H1 (cell line): ENCODE measurements at regions not wholly inside any gene's neighbourhood (a gene's known extent, or its start where the extent isn't known, plus 50 kb on each side); places are given as distances from the start of the nearest gene placed in this dataset.

Experiments used
- CTCF ChIA-PET: fragments of 300-600 bp; sonication (Branson Sonifier 250); formaldehyde crosslinking; loops from one replicate; lab custom pipeline; 2021; ENCODE audit not compliant: partially characterized antibody; lab: Charles Lee
- POLR2A ChIA-PET: fragments of 300-600 bp; sonication (Branson Sonifier 250); formaldehyde crosslinking; loops from one replicate; lab custom pipeline; 2021; ENCODE audit warnings: inconsistent platforms; ENCODE audit not compliant: partially characterized antibody; lab: Charles Lee
- DNase-seq, 2 experiments: peaks; one replicate each; pipeline versions ENCODE4 v3.0.0 to v3.0.0-alpha.2; 2010 to 2022; ENCODE audit warnings: low spot score in 2 of 2, low read depth in 1 of 2, mixed read lengths in 1 of 2
- FAIRE-seq: peaks from 2 replicates; lab custom pipeline; 2011; peaks lifted over from hg19 to GRCh38; lab: Jason Lieb, UNC
- H2AFZ ChIP-seq: 2 replicates; pipeline ENCODE4 v1.8.1; 2012; ENCODE audit warnings: low read length, inconsistent platforms
- H2AK5ac ChIP-seq: 2 replicates; pipeline ENCODE4 v1.6.1; 2013; ENCODE audit warnings: low read depth, low read length
- H2BK120ac ChIP-seq: replicated peaks from 2 replicates; pipeline ENCODE3; 2013; ENCODE audit warnings: low read depth, low read length, inconsistent platforms
- H2BK12ac ChIP-seq: 2 replicates; pipeline ENCODE4 v1.6.1; 2013; ENCODE audit warnings: low read depth, low read length
- H2BK15ac ChIP-seq: 2 replicates; pipeline ENCODE4 v1.6.1; 2013; ENCODE audit warnings: low read length
- H2BK20ac ChIP-seq: 2 replicates; pipeline ENCODE4 v1.6.1; 2013; ENCODE audit warnings: low read length
- H2BK5ac ChIP-seq: 2 replicates; pipeline ENCODE4 v1.6.1; 2013; ENCODE audit warnings: low read depth, low read length
- H3K14ac ChIP-seq: 2 replicates; pipeline ENCODE4 v1.6.1; 2013; ENCODE audit warnings: inconsistent platforms; ENCODE audit not compliant: insufficient read length
- H3K18ac ChIP-seq: 2 replicates; pipeline ENCODE4 v1.6.1; 2013; ENCODE audit warnings: low read length; ENCODE audit errors: extremely low read depth
- H3K23ac ChIP-seq: 2 replicates; pipeline ENCODE4 v1.6.1; 2013; ENCODE audit warnings: inconsistent platforms; ENCODE audit not compliant: insufficient read length
- H3K23me2 ChIP-seq: 2 replicates; pipeline ENCODE4 v1.6.1; 2013; ENCODE audit warnings: low read depth, low read length
- H3K27ac ChIP-seq: 2 replicates; pipeline ENCODE4 v1.6.1; 2011; ENCODE audit warnings: low read depth, low read length, inconsistent platforms
- H3K27me3 ChIP-seq, 4 experiments: replicated peaks in 1 of 4; 1 replicate in 1 of 4; 2 replicates in 3 of 4; pipeline versions ENCODE4 v1.6.1 to v1.8.1; 2011 to 2013; ENCODE audit warnings: low read length in 3 of 4, mild to moderate bottlenecking in 3 of 4, inconsistent platforms in 2 of 4, mixed read lengths in 2 of 4, moderate library complexity in 1 of 4; ENCODE audit not compliant: control insufficient read depth in 3 of 4, insufficient read depth in 3 of 4; ENCODE audit errors: extremely low read depth in 1 of 4
- H3K36me3 ChIP-seq, 4 experiments: 2 replicates each; pipeline versions ENCODE4 v1.6.1 to v1.8.1; 2011 to 2013; ENCODE audit warnings: mild to moderate bottlenecking in 4 of 4, low read length in 3 of 4, moderate library complexity in 2 of 4, control low read depth in 1 of 4, inconsistent platforms in 1 of 4; ENCODE audit not compliant: insufficient read depth in 4 of 4, control insufficient read depth in 2 of 4
- H3K4ac ChIP-seq: replicated peaks from 2 replicates; pipeline ENCODE3; 2013; ENCODE audit warnings: low read length, low read depth, mixed read lengths, inconsistent platforms; ENCODE audit not compliant: insufficient read length
- H3K4me1 ChIP-seq, 4 experiments: replicated peaks in 1 of 4; 1 replicate in 1 of 4; 2 replicates in 3 of 4; pipeline versions ENCODE4 v1.6.1 to v1.8.1; 2011 to 2013; ENCODE audit warnings: low read length in 3 of 4, inconsistent platforms in 2 of 4, mixed read lengths in 1 of 4; ENCODE audit not compliant: insufficient read depth in 4 of 4, control insufficient read depth in 3 of 4
- H3K4me2 ChIP-seq, 2 experiments: 2 replicates each; pipeline versions ENCODE4 v1.6.1 to v1.8.1; 2011 to 2013; ENCODE audit warnings: low read depth in 2 of 2, low read length in 2 of 2, control low read depth in 1 of 2, inconsistent platforms in 1 of 2, mild to moderate bottlenecking in 1 of 2; ENCODE audit not compliant: insufficient read depth in 1 of 2
- H3K4me3 ChIP-seq, 4 experiments: fragments of 200-600, 300-600 bp in 1 of 4; sonication (generic), shearing (Covaris generic), sonication (Bioruptor Twin) in 1 of 4; 2 replicates each; pipeline versions ENCODE4 v1.5.1 to v1.8.1; 2011 to 2016; ENCODE audit warnings: low read length in 4 of 4, low read depth in 3 of 4, control low read depth in 2 of 4, inconsistent platforms in 2 of 4, mild to moderate bottlenecking in 2 of 4, mixed read lengths in 1 of 4, moderate library complexity in 1 of 4; ENCODE audit not compliant: insufficient read depth in 2 of 4; ENCODE audit errors: extremely low read depth in 1 of 4
- H3K56ac ChIP-seq: replicated peaks from 2 replicates; pipeline ENCODE3; 2013; ENCODE audit warnings: low read depth, mild to moderate bottlenecking, mixed read lengths, low read length, inconsistent platforms; ENCODE audit not compliant: insufficient read length
- H3K79me1 ChIP-seq: 2 replicates; pipeline ENCODE4 v1.6.1; 2013; ENCODE audit warnings: low read depth, low read length, control low read depth
- H3K79me2 ChIP-seq, 2 experiments: 2 replicates each; pipeline versions ENCODE4 v1.6.1 to v1.8.1; 2012 to 2013; ENCODE audit warnings: low read length in 2 of 2, mild to moderate bottlenecking in 2 of 2, inconsistent platforms in 1 of 2; ENCODE audit not compliant: insufficient read depth in 2 of 2, control insufficient read depth in 1 of 2
- H3K9ac ChIP-seq, 4 experiments: replicated peaks in 1 of 4; 1 replicate in 1 of 4; 2 replicates in 3 of 4; pipeline versions ENCODE4 v1.6.1 to v1.8.1; 2011 to 2013; ENCODE audit warnings: low read depth in 3 of 4, low read length in 3 of 4, control low read depth in 2 of 4, mild to moderate bottlenecking in 2 of 4, moderate library complexity in 2 of 4, inconsistent platforms in 1 of 4; ENCODE audit errors: extremely low read depth in 1 of 4
- H3K9me3 ChIP-seq, 2 experiments: 2 replicates each; pipeline versions ENCODE4 v1.6.1 to v1.8.1; 2012 to 2013; ENCODE audit warnings: mild to moderate bottlenecking in 2 of 2, moderate library complexity in 2 of 2, control low read depth in 1 of 2, inconsistent platforms in 1 of 2, low read depth in 1 of 2, low read length in 1 of 2, mixed read lengths in 1 of 2; ENCODE audit not compliant: insufficient read depth in 2 of 2
- H4K20me1 ChIP-seq, 2 experiments: replicated peaks in 1 of 2; 2 replicates each; pipeline versions ENCODE3 to v1.8.1; 2011 to 2013; ENCODE audit warnings: inconsistent platforms in 2 of 2, low read length in 2 of 2, mild to moderate bottlenecking in 1 of 2; ENCODE audit not compliant: insufficient read depth in 2 of 2, control insufficient read depth in 1 of 2
- H4K5ac ChIP-seq: 2 replicates; pipeline ENCODE4 v1.6.1; 2013; ENCODE audit warnings: low read length, low read depth, mixed read lengths, inconsistent platforms; ENCODE audit not compliant: insufficient read length
- H4K8ac ChIP-seq: 2 replicates; pipeline ENCODE4 v1.8.0; 2013; ENCODE audit warnings: mild to moderate bottlenecking, moderate library complexity, low read length, inconsistent platforms; ENCODE audit not compliant: insufficient read depth; ENCODE audit errors: extremely low read depth
- H4K91ac ChIP-seq: replicated peaks from 2 replicates; pipeline ENCODE3; 2013; ENCODE audit warnings: low read length, mixed read lengths, inconsistent platforms; ENCODE audit not compliant: insufficient read length
- BCL11A ChIP-seq, 2 experiments: IDR thresholded peaks; one replicate each; pipeline ENCODE4 v1.6.1; 2011; ENCODE audit warnings: low read depth in 2 of 2, low read length in 2 of 2, mild to moderate bottlenecking in 2 of 2
- BRCA1 ChIP-seq: IDR thresholded peaks from 2 replicates; pipeline ENCODE4 v1.6.1; 2012; ENCODE audit warnings: low read depth, low read length, improper control_type of control experiment
- CTBP2 ChIP-seq: IDR thresholded peaks from 2 replicates; pipeline ENCODE4 v1.7.0; 2011; ENCODE audit warnings: borderline replicate concordance, mild to moderate bottlenecking, moderate library complexity, mixed read lengths, low read length; ENCODE audit not compliant: insufficient read depth, insufficient read length
- HDAC2 ChIP-seq, 2 experiments: fragments of 300-600 bp in 1 of 2; sonication (generic) in 1 of 2; IDR thresholded peaks; 2 replicates each; pipeline ENCODE4 v1.6.1; 2011 to 2012; ENCODE audit warnings: low read depth in 2 of 2, low read length in 2 of 2, mild to moderate bottlenecking in 2 of 2, moderate library complexity in 2 of 2, borderline replicate concordance in 1 of 2, inconsistent platforms in 1 of 2
- HDAC6 ChIP-seq: IDR thresholded peaks from one replicate; pipeline ENCODE4 v1.7.1; 2012; ENCODE audit warnings: low read depth, mild to moderate bottlenecking, inconsistent platforms, low read length, moderate library complexity
- KDM5A ChIP-seq: fragments of 200-600 bp; IDR thresholded peaks from 2 replicates; pipeline ENCODE4 v1.7.1; 2012; ENCODE audit warnings: mild to moderate bottlenecking, low read length, inconsistent platforms, mixed read lengths
- NRF1 ChIP-seq: IDR thresholded peaks from 2 replicates; pipeline ENCODE4 v1.6.1; 2011; ENCODE audit warnings: mild to moderate bottlenecking, low read depth, low read length, improper control_type of control experiment
- POU5F1 ChIP-seq: IDR thresholded peaks from 2 replicates; pipeline ENCODE4 v1.6.1; 2011; ENCODE audit warnings: low read depth, mild to moderate bottlenecking, low read length, moderate library complexity
- SAP30 ChIP-seq: fragments of 300-600 bp; sonication (generic); IDR thresholded peaks from 2 replicates; pipeline ENCODE4 v1.7.1; 2012; ENCODE audit warnings: low read length, moderate library complexity, mild to moderate bottlenecking, inconsistent platforms; ENCODE audit not compliant: insufficient read depth, insufficient replicate concordance
- SP2 ChIP-seq: IDR thresholded peaks from 2 replicates; pipeline ENCODE4 v1.6.1; 2012; ENCODE audit warnings: mild to moderate bottlenecking, low read length, inconsistent platforms
- WGBS, 2 experiments: shearing (Covaris generic) in 1 of 2; methylation state at CpG; one replicate each; pipeline versions ENCODE4 v1.1.6 to v1.1.7; 2013 to 2015; ENCODE audit warnings: low lambda C conversion rate in 2 of 2, mixed read lengths in 2 of 2, inconsistent platforms in 1 of 2, low coverage in 1 of 2, missing lambda C conversion rate in 1 of 2; ENCODE audit not compliant: insufficient replicate concordance in 2 of 2, insufficient coverage in 1 of 2, insufficient read length in 1 of 2; ENCODE audit errors: extremely low coverage in 1 of 2, missing lambda C conversion rate in 1 of 2; 5-methylcytosine and 5-hydroxymethylcytosine counted together
- TF ChIP-seq, protein P1 (sequence below): IDR thresholded peaks from 2 replicates; pipeline ENCODE4 v1.6.1; 2012; ENCODE audit warnings: inconsistent platforms
- TF ChIP-seq, protein P2 (sequence below), 3 experiments: IDR thresholded peaks; 1 replicate in 2 of 3; 2 replicates in 1 of 3; pipeline versions ENCODE4 v1.5.1 to v1.6.1; 2011; ENCODE audit warnings: low read length in 3 of 3, mild to moderate bottlenecking in 3 of 3, inconsistent platforms in 2 of 3, low read depth in 1 of 3, moderate library complexity in 1 of 3; ENCODE audit not compliant: insufficient read depth in 1 of 3; ENCODE audit errors: control extremely low read depth in 1 of 3

DNA sequence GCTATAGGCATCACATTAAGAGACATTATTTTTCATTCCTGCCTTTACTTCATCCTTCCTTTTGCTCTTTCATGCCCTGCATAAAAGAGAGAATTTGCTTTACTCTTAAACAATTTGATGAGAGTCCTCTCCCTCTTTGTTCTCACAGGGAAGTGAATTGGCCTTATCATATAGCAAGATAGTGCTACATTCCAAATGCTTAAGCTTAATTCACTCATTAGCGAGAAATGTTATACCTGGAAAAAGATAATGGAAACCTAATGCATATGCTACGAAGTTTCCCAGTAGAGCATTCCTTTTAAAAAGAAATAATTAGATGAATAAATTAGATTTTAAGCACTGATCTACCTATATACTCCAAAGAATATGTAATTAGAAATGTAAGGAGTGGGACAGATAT, 798.8 kb downstream of the C12orf50 start:
- POLR2A ChIA-PET = no interaction called here
- CTCF ChIA-PET = no interaction called here
- DNase-seq (no peak), FAIRE-seq (no peak)
- Histone ChIP-seq H2BK12ac (no peak overlapping the region), H4K8ac (no peak overlapping the region), H3K9me3 (no peaks in the 10 kb centered on the region), H2AFZ (no peak overlapping the region), H3K23ac (no peak overlapping the region), H3K56ac (no peak overlapping the region), H2BK120ac (no peak overlapping the region), H2BK5ac (no peak overlapping the region), H4K91ac (no peak overlapping the region), H3K23me2 (no peaks in the 10 kb centered on the region), H2AK5ac (no peak overlapping the region), H3K36me3 (no peaks in the 10 kb centered on the region), H3K4me3 (no peak overlapping the region), H3K18ac (no peak overlapping the region), H3K27me3 (no peaks in the 10 kb centered on the region), H3K79me1 (no peaks in the 10 kb centered on the region), H3K27ac (no peak overlapping the region), H3K4ac (no peak overlapping the region), H3K4me2 (no peak overlapping the region), H2BK15ac (no peak overlapping the region), H3K79me2 (no peaks in the 10 kb centered on the region), H3K4me1 (no peaks in the 10 kb centered on the region), H2BK20ac (no peak overlapping the region), H3K9ac (no peak overlapping the region), H4K20me1 (no peaks in the 10 kb centered on the region), H3K14ac (no peak overlapping the region), H4K5ac (no peak overlapping the region)
- 91% methylated on average over 2 of the region's 2 CpGs; no CpG with 5 or more reads in 1 of the 2 experiments for WGBS, 2 experiments
- TF ChIP-seq POU5F1 (no peak), NRF1 (no peak), SAP30 (no peak), KDM5A (no peak), SP2 (no peak), HDAC6 (no peak), BCL11A (IDR thresholded peaks at IDR 0.05; ENCODE audit: low read depth in 2 of 2, low read length in 2 of 2) (no peak), CTBP2 (no peak), BRCA1 (no peak), HDAC2 (IDR thresholded peaks at IDR 0.05; ENCODE audit: borderline replicate concordance in 1 of 2, low read depth in 2 of 2, low read length in 2 of 2) (no peak)
- TF ChIP-seq, protein P1, sequence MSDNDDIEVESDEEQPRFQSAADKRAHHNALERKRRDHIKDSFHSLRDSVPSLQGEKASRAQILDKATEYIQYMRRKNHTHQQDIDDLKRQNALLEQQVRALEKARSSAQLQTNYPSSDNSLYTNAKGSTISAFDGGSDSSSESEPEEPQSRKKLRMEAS = no peak
- TF ChIP-seq, protein P2, sequence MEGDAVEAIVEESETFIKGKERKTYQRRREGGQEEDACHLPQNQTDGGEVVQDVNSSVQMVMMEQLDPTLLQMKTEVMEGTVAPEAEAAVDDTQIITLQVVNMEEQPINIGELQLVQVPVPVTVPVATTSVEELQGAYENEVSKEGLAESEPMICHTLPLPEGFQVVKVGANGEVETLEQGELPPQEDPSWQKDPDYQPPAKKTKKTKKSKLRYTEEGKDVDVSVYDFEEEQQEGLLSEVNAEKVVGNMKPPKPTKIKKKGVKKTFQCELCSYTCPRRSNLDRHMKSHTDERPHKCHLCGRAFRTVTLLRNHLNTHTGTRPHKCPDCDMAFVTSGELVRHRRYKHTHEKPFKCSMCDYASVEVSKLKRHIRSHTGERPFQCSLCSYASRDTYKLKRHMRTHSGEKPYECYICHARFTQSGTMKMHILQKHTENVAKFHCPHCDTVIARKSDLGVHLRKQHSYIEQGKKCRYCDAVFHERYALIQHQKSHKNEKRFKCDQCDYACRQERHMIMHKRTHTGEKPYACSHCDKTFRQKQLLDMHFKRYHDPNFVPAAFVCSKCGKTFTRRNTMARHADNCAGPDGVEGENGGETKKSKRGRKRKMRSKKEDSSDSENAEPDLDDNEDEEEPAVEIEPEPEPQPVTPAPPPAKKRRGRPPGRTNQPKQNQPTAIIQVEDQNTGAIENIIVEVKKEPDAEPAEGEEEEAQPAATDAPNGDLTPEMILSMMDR (IDR thresholded peaks at IDR 0.05; ENCODE audit: control extremely low read depth in 1 of 3, insufficient read depth in 1 of 3, low read depth in 1 of 3, low read length in 3 of 3) = no peak
